ENCODE measurements at regions not wholly inside any gene's neighbourhood (a gene's known extent, or its start where the extent isn't known, plus 50 kb on each side); places are given as distances from the start of the nearest gene placed in this dataset.
"Not testable (repeated sequence)": the region's sequence is repeated elsewhere in the genome, so short reads cannot be mapped to it uniquely, and the experiment has no call there.

DNA sequence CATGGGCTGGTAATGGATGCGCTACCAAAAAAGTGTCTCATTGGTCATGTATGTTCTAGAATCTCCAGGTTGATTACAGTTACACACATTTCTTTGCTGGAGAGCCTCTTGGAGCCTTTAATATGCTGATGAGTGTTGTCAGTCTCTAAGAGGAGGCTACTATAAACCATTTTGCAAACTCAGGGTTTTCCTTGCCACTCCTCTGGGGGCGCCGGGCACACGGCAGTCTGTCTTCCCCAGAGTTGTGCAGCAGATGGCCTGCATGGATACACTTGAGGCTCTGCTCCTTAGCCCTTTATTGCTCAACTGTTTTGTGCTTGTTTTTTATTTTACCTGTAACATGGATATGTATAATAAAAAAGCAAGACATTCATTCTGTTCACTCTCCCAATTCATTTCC is 196.5 kb downstream of the ACTR3B start:
- Histone ChIP-seq H3K27ac (ENCODE audit: low read length) (no peak overlapping the region), H3K4me1 (ENCODE audit: control insufficient read depth in 1 of 2, insufficient read depth in 2 of 2, low read length in 2 of 2) (no peaks in the 10 kb centered on the region), H3K36me3 (ENCODE audit: control insufficient read depth in 1 of 2, insufficient read depth in 2 of 2, low read length in 2 of 2) (no peaks in the 10 kb centered on the region), H3K27me3 (ENCODE audit: low read depth, low read length) (no peaks in the 10 kb centered on the region), H3K9me3 (ENCODE audit: control insufficient read depth in 1 of 2, low read length in 2 of 2) (no peaks in the 10 kb centered on the region), H3K4me3 (ENCODE audit: low read depth in 1 of 2, low read length in 2 of 2) (no peak overlapping the region)

DNA sequence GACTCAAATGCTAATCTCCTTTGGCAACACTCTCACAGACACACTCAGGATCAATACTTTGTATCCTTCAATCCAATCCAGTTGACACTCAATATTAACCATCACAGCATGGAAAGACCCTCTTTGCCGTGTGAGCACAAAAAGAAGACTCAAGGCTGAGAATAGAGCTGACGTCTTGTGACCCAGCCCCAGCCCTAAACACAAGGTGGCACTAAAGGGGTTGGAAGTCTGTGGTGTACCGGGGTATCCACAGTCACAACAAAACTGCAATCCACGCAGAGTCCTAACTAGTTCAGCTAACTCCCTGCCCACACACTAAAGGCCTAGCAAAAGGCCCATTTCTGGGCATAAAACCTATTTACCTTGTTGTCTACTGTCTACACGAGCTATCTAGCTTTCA is 200.1 kb downstream of the ACTR3B start:
- H3K36me3 ChIP-seq (ENCODE audit: control insufficient read depth in 1 of 2, insufficient read depth in 2 of 2, low read length in 2 of 2): no peaks in the 10 kb centered on the region
- H3K4me3 ChIP-seq (ENCODE audit: low read depth in 1 of 2, low read length in 2 of 2): no peak overlapping the region
- no peaks in the 10 kb centered on the region for H3K27me3 ChIP-seq (ENCODE audit: low read depth, low read length)
- H3K27ac ChIP-seq (ENCODE audit: low read length): no peak overlapping the region
- H3K4me1 ChIP-seq (ENCODE audit: control insufficient read depth in 1 of 2, insufficient read depth in 2 of 2, low read length in 2 of 2): no peaks in the 10 kb centered on the region
- no peaks in the 10 kb centered on the region for H3K9me3 ChIP-seq (ENCODE audit: control insufficient read depth in 1 of 2, low read length in 2 of 2)

- H3K4me3 ChIP-seq (ENCODE audit: low read depth in 1 of 2, low read length in 2 of 2); H3K4me1 ChIP-seq (ENCODE audit: control insufficient read depth in 1 of 2, insufficient read depth in 2 of 2, low read length in 2 of 2); H3K27me3 ChIP-seq (ENCODE audit: low read depth, low read length); H3K9me3 ChIP-seq (ENCODE audit: control insufficient read depth in 1 of 2, low read length in 2 of 2); H3K36me3 ChIP-seq (ENCODE audit: control insufficient read depth in 1 of 2, insufficient read depth in 2 of 2, low read length in 2 of 2); H3K27ac ChIP-seq (ENCODE audit: low read length): not testable (repeated sequence)
Observed at GRCh38 chr7:152961796-152962195, 202.2 kb downstream of the ACTR3B start.

- no peaks in the 10 kb centered on the region for H3K36me3 ChIP-seq (ENCODE audit: control insufficient read depth in 1 of 2, insufficient read depth in 2 of 2, low read length in 2 of 2)
- H3K4me1 ChIP-seq (ENCODE audit: control insufficient read depth in 1 of 2, insufficient read depth in 2 of 2, low read length in 2 of 2): no peaks in the 10 kb centered on the region
- no peaks in the 10 kb centered on the region for H3K27me3 ChIP-seq (ENCODE audit: low read depth, low read length)
- no peak overlapping the region for H3K27ac ChIP-seq (ENCODE audit: low read length)
- no peak overlapping the region for H3K4me3 ChIP-seq (ENCODE audit: low read depth in 1 of 2, low read length in 2 of 2)
- peaks cover 0 to 13% of the 10 kb centered on the region in 2 donors for H3K9me3 ChIP-seq (ENCODE audit: control insufficient read depth in 1 of 2, low read length in 2 of 2)
Observed at GRCh38 chr7:152966189-152966588, 206.6 kb downstream of the ACTR3B start.

GRCh38 chr7:152967958-152968357 is 208.4 kb downstream of the ACTR3B start:
- Histone ChIP-seq H3K36me3 (ENCODE audit: control insufficient read depth in 1 of 2, insufficient read depth in 2 of 2, low read length in 2 of 2) (no peaks in the 10 kb centered on the region), H3K9me3 (ENCODE audit: control insufficient read depth in 1 of 2, low read length in 2 of 2) (peaks cover 0 to 13% of the 10 kb centered on the region in 2 donors), H3K27me3 (ENCODE audit: low read depth, low read length) (no peaks in the 10 kb centered on the region), H3K4me1 (ENCODE audit: control insufficient read depth in 1 of 2, insufficient read depth in 2 of 2, low read length in 2 of 2) (no peaks in the 10 kb centered on the region), H3K4me3 (ENCODE audit: low read depth in 1 of 2, low read length in 2 of 2) (no peak overlapping the region), H3K27ac (ENCODE audit: low read length) (no peak overlapping the region)

- Histone ChIP-seq H3K4me1 (ENCODE audit: control insufficient read depth in 1 of 2, insufficient read depth in 2 of 2, low read length in 2 of 2) (no peaks in the 10 kb centered on the region), H3K27ac (ENCODE audit: low read length) (no peak overlapping the region), H3K27me3 (ENCODE audit: low read depth, low read length) (no peaks in the 10 kb centered on the region), H3K9me3 (ENCODE audit: control insufficient read depth in 1 of 2, low read length in 2 of 2) (peaks cover 0 to 13% of the 10 kb centered on the region in 2 donors), H3K36me3 (ENCODE audit: control insufficient read depth in 1 of 2, insufficient read depth in 2 of 2, low read length in 2 of 2) (no peaks in the 10 kb centered on the region), H3K4me3 (ENCODE audit: low read depth in 1 of 2, low read length in 2 of 2) (no peak overlapping the region)
Observed at GRCh38 chr7:152968514-152968913, 209.0 kb downstream of the ACTR3B start.

GRCh38 chr7:152969335-152969734 is 209.8 kb downstream of the ACTR3B start:
- H3K36me3 ChIP-seq (ENCODE audit: control insufficient read depth in 1 of 2, insufficient read depth in 2 of 2, low read length in 2 of 2): no peaks in the 10 kb centered on the region
- H3K27me3 ChIP-seq (ENCODE audit: low read depth, low read length): no peaks in the 10 kb centered on the region
- no peak overlapping the region for H3K4me3 ChIP-seq (ENCODE audit: low read depth in 1 of 2, low read length in 2 of 2)
- peaks cover 0 to 13% of the 10 kb centered on the region in 2 donors for H3K9me3 ChIP-seq (ENCODE audit: control insufficient read depth in 1 of 2, low read length in 2 of 2)
- H3K4me1 ChIP-seq (ENCODE audit: control insufficient read depth in 1 of 2, insufficient read depth in 2 of 2, low read length in 2 of 2): no peaks in the 10 kb centered on the region
- no peak overlapping the region for H3K27ac ChIP-seq (ENCODE audit: low read length)

GRCh38 chr7:152969839-152970238 is 210.3 kb downstream of the ACTR3B start:
- Histone ChIP-seq H3K4me3 (ENCODE audit: low read depth in 1 of 2, low read length in 2 of 2) (no peak overlapping the region), H3K27me3 (ENCODE audit: low read depth, low read length) (no peaks in the 10 kb centered on the region), H3K4me1 (ENCODE audit: control insufficient read depth in 1 of 2, insufficient read depth in 2 of 2, low read length in 2 of 2) (no peaks in the 10 kb centered on the region)

DNA sequence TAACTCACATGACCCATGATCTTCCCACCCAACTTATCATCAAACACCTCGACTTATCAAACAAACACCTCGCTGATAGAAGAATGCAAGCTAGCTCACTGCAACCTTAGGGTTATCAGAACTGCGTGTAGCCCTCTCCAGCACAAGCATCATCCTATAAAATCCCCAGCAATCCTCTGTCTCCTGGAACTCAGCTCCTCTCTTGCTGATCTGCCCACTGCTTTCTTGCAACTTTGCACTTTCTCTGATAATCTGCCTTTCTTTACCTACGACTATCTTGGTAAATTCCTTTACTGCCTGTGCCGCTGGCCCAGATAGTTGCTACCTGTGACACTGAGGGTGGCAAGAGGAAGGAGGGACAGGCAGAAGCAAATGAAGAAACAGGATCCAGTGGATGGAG is 210.9 kb downstream of the ACTR3B start:
- H3K9me3 ChIP-seq (ENCODE audit: control insufficient read depth in 1 of 2, low read length in 2 of 2): peaks cover 0 to 13% of the 10 kb centered on the region in 2 donors
- no peak overlapping the region for H3K27ac ChIP-seq (ENCODE audit: low read length)
- no peaks in the 10 kb centered on the region for H3K4me1 ChIP-seq (ENCODE audit: control insufficient read depth in 1 of 2, insufficient read depth in 2 of 2, low read length in 2 of 2)
- H3K36me3 ChIP-seq (ENCODE audit: control insufficient read depth in 1 of 2, insufficient read depth in 2 of 2, low read length in 2 of 2): no peaks in the 10 kb centered on the region
- no peaks in the 10 kb centered on the region for H3K27me3 ChIP-seq (ENCODE audit: low read depth, low read length)
- H3K4me3 ChIP-seq (ENCODE audit: low read depth in 1 of 2, low read length in 2 of 2): no peak overlapping the region

More at GRCh38 chr7:152969839-152970238, 210.3 kb downstream of the ACTR3B start:
- Histone ChIP-seq H3K27ac (ENCODE audit: low read length) (no peak overlapping the region), H3K9me3 (ENCODE audit: control insufficient read depth in 1 of 2, low read length in 2 of 2) (peaks cover 0 to 13% of the 10 kb centered on the region in 2 donors), H3K36me3 (ENCODE audit: control insufficient read depth in 1 of 2, insufficient read depth in 2 of 2, low read length in 2 of 2) (no peaks in the 10 kb centered on the region)

GRCh38 chr7:152974577-152974976 is 215.0 kb downstream of the ACTR3B start:
- Histone ChIP-seq H3K9me3 (ENCODE audit: control insufficient read depth in 1 of 2, low read length in 2 of 2) (peaks cover 0 to 4% of the 10 kb centered on the region in 2 donors), H3K27ac (ENCODE audit: low read length) (no peak overlapping the region), H3K4me1 (ENCODE audit: control insufficient read depth in 1 of 2, insufficient read depth in 2 of 2, low read length in 2 of 2) (no peaks in the 10 kb centered on the region), H3K4me3 (ENCODE audit: low read depth in 1 of 2, low read length in 2 of 2) (no peak overlapping the region), H3K36me3 (ENCODE audit: control insufficient read depth in 1 of 2, insufficient read depth in 2 of 2, low read length in 2 of 2) (no peaks in the 10 kb centered on the region), H3K27me3 (ENCODE audit: low read depth, low read length) (no peaks in the 10 kb centered on the region)

GRCh38 chr7:152975076-152975475 is 215.5 kb downstream of the ACTR3B start:
- Histone ChIP-seq H3K4me1 (ENCODE audit: control insufficient read depth in 1 of 2, insufficient read depth in 2 of 2, low read length in 2 of 2) (no peaks in the 10 kb centered on the region), H3K4me3 (ENCODE audit: low read depth in 1 of 2, low read length in 2 of 2) (no peak overlapping the region), H3K27ac (ENCODE audit: low read length) (no peak overlapping the region), H3K36me3 (ENCODE audit: control insufficient read depth in 1 of 2, insufficient read depth in 2 of 2, low read length in 2 of 2) (no peaks in the 10 kb centered on the region), H3K9me3 (ENCODE audit: control insufficient read depth in 1 of 2, low read length in 2 of 2) (peaks cover 0 to 2% of the 10 kb centered on the region in 2 donors), H3K27me3 (ENCODE audit: low read depth, low read length) (no peaks in the 10 kb centered on the region)

GRCh38 chr7:152979376-152979775 is 219.8 kb downstream of the ACTR3B start:
- Histone ChIP-seq H3K27me3 (ENCODE audit: low read depth, low read length) (no peaks in the 10 kb centered on the region), H3K4me1 (ENCODE audit: control insufficient read depth in 1 of 2, insufficient read depth in 2 of 2, low read length in 2 of 2) (no peaks in the 10 kb centered on the region), H3K27ac (ENCODE audit: low read length) (no peak overlapping the region), H3K9me3 (ENCODE audit: control insufficient read depth in 1 of 2, low read length in 2 of 2) (no peaks in the 10 kb centered on the region), H3K36me3 (ENCODE audit: control insufficient read depth in 1 of 2, insufficient read depth in 2 of 2, low read length in 2 of 2) (no peaks in the 10 kb centered on the region), H3K4me3 (ENCODE audit: low read depth in 1 of 2, low read length in 2 of 2) (no peak overlapping the region)

Measured in muscle layer of duodenum (tissue), 2 donors.